ENCODE measurements at regions not wholly inside any gene's neighbourhood (a gene's known extent, or its start where the extent isn't known, plus 50 kb on each side); places are given as distances from the start of the nearest gene placed in this dataset.
"Not testable (repeated sequence)": the region's sequence is repeated elsewhere in the genome, so short reads cannot be mapped to it uniquely, and the experiment has no call there.

- not testable (repeated sequence) for TF ChIP-seq CTCF (conservative IDR thresholded peaks at IDR 0.05; ENCODE audit: low read depth in 2 of 2); EZH2 (IDR thresholded peaks at IDR 0.05; ENCODE audit: low read depth, unreplicated experiment); JUNB (IDR thresholded peaks at IDR 0.05; ENCODE audit: unreplicated experiment); POLR2AphosphoS5 (IDR thresholded peaks at IDR 0.05; ENCODE audit: low read depth); CREB1 (CRISPR knock-in tag; IDR thresholded peaks at IDR 0.05; ENCODE audit: low read depth); EZH2phosphoT487 (IDR thresholded peaks at IDR 0.05; ENCODE audit: unreplicated experiment); NANOG (IDR thresholded peaks at IDR 0.05; ENCODE audit: borderline replicate concordance); ZNF331 (CRISPR knock-in tag; IDR thresholded peaks at IDR 0.05; ENCODE audit: low read depth)
Observed at GRCh38 chr21:6526213-6526612, 3995.2 kb upstream of the TPTE start.

All from GM23338 (cell line).